ENCODE measurements at regions not wholly inside any gene's neighbourhood (a gene's known extent, or its start where the extent isn't known, plus 50 kb on each side); places are given as distances from the start of the nearest gene placed in this dataset.

DNA sequence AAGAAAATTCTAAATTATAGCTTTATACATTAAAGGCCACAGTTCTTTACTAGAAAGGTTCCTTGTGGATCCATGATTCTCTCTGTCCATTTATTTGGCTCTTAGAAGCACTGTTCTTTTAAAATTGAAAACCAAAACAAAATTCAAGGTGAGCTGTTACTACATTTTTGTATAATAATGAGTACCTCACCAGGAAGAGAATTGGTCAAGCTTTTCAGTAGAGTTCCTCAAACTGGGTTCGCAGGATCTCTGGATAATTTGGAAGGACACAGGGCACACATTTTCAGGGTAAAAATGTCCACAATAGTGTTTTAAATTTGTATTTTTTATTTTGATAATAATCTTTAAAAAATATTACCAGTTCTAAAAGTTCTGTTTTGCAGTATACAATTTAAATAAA is 93.0 kb downstream of the PPP1R3A start:
- DNase-seq = no peak

GRCh38 chr7:113824117-113824823 is 94.5 kb downstream of the PPP1R3A start:
- DNase-seq = no peak

- DNase-seq = no peak
These were observed 99.3 kb downstream of the PPP1R3A start for GRCh38 chr7:113819474-113819873.

DNA sequence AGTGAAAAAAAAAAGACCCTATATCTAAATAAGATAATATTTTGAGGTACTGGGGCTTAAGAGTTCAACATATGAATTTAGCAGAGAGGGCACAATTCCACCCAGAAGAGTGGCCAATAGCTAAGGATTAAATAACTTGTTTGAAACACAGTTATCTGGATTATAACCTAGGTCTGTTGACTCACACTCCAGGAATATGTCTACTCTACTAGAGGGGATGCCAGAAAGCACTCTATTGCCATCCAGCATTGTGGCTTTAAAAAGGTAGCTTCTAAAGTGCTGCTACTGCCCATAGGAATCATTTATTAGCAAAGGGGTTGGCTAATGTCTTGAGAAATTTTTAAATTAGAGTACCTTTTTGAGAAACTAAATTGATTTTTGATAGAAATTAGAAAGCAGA is 102.2 kb downstream of the PPP1R3A start:
- no peak for DNase-seq

- DNase-seq = no peak
These were observed 105.3 kb downstream of the PPP1R3A start for GRCh38 chr7:113813471-113813870.

DNA sequence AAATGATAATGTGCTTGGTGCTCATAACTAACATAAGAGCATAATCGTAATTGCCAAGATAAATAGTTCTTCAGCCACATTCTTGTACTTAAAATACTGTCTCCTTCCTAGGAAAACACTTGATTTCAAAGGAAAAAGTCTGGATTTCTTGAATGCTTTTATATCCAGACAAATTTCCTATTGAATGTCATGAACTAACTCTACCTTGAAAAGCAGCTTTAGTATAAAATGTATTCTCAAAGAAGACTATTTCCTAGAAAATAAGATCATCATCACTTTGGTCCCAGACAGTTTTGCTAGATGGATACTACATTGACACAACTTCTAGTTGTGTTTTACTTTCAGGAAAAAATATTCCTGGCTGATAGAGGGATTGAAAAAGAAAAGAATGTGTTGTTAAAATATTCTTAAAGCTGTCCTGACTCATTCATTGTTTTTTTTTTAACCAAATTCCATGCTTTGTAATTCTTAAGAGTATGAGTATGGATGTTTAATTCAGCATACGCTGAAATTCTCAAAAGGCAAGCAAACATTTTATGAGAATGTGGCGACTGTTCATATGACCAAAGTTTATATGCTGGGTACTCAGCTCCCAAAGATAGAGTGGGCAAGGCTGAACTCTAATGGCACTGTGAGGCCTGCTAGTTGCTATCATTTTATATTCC is 106.1 kb downstream of the PPP1R3A start:
- no peak for DNase-seq

GRCh38 chr7:113810080-113810744 is 108.6 kb downstream of the PPP1R3A start:
- no peak for DNase-seq

DNA sequence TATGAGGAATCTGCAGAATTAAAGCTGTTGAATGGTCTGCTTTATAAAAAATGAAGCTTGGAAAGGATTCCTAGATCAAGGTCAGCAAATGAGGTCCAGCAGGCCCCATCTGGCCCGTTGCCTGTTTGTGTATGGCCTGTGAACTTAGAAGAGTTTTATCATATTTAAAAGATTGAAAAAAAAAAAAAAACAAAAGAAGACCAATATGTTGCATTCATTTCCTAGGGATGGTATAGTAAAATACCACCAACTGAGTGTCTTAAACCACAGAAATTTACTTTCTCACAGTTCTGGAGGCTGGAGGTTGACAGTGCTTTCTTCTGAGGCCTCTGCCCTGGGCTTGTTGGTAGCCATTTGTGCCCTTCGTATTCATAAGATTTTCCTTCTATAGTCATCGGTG is 109.2 kb downstream of the PPP1R3A start:
- DNase-seq = no peak

- DNase-seq = no peak
These were observed 112.0 kb downstream of the PPP1R3A start for GRCh38 chr7:113806633-113807327.

DNA sequence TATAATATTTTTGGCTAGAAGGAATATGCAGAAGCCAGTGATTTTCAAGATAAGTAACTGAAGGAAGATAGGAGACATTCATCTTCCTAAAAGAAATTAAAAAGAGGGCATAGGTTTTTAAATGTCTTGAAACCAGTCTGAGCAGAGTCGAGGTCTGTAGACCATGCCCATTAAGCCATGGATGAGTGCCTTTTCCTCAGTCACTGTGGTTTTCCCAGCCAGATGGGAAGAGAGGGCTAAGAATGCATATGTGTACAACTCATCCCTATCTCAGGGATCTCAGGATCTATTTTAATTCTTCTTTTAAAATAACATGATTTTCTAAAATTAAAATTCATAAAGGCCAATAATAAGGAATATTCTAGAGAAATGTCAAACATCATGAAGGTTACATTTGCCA is 112.8 kb downstream of the PPP1R3A start:
- DNase-seq = no peak

GRCh38 chr7:113804475-113805095 is 114.2 kb downstream of the PPP1R3A start:
- no peak for DNase-seq

DNA sequence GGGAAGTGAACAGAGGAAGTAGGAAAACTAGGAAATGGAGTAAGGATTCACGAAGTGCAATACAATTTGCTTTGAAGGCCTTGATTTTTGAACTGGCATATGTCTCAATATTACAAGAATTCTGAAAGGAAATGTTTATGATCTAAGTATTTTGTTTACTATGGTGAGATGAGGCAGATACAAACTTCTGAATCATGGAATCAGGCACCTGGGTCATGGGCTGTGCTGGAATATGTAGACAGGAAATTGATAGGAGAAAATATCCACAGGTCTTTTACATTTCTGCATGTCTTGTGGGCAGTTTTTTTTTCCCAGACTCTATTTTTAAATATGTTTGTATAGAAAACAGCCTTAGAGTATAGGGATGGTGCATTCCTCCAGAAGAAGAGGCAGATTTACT is 117.1 kb downstream of the PPP1R3A start:
- DNase-seq = no peak

DNA sequence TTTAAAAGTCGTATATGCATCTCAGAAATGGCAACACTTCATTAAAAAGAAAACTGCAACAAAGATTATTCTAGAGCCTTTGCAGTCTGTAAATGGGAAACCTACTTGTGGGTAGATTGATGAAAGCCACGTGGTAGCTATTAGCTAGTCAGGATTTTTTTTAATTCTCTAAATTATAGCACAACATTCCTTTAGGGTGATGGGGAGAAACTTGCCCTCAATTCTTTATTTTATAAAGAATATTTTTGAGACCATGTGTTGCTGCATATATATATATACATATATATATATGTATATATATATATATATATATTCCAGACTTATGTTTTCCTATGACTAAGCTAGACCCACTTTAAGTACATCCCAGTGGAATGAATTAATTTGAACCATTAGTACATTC is 118.0 kb downstream of the PPP1R3A start:
- no peak for DNase-seq

GRCh38 chr7:113799896-113800295 is 118.9 kb downstream of the PPP1R3A start:
- no peak for DNase-seq

DNA sequence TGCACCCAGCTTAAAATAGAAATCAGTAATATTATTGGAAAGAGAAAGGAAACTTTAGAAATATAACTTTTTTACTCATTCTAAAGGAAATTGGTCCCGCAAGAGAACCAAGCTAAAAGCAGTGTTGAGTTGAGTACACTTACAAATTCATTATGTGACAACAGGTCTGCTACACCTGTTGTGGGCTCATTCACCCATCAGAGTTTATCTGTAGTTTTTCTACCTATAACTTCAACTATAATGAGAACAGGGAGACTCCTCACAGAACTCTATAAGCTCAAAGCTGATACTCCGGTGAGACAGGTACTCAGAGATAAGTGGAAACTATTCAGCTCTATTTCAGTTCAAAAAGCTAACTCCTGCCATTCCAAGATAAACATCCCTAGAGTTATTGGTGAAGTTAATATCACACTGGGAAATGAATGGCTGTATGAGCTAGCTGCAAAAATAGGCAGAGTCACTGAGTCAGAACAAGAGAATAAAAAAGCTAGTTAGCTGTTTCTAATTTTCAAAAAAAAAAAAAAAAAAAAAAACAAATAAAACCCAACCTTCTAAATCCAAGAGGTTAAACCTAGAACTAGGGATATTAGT is 121.3 kb downstream of the PPP1R3A start:
- DNase-seq = no peak

DNA sequence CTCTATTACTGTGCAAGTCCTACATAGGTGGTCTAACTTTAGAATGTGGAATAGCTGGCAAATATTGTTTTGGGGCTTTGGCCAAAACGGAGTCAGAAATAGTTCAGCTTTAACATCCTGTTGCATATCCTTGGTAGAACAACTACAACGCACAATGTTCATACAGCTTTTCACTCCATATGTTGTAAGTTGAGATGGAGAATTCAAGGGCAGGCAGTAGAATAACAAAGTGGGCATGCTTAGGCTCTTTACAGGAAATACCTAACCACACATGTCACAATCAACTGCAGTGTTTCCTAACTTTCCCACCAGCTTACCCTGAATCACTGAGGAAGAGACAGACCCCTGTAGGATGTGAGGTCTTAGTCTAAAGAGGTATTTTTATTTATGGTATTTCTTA is 122.3 kb downstream of the PPP1R3A start:
- DNase-seq = no peak

DNA sequence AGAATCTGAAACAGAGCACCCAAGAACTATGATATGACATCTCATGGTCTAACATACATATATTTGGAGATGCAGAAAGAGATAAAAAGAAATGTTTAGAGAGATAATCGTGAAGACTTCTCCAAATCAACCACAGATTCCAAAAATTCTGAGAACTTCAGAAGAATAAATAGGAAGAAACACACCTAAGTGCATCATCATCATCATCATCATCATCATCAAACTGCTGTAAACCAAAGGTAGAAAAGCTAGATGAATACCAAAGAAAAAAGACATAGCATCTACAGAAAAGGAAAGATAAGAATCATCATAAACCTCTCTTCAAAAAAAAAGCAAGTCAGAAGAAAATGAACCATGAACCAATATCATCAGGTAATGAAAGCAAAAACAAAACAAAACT is 124.2 kb downstream of the PPP1R3A start:
- DNase-seq = no peak

- DNase-seq = no peak
These were observed 125.6 kb downstream of the PPP1R3A start for GRCh38 chr7:113793171-113793570.

GRCh38 chr7:113790025-113790424 is 128.8 kb downstream of the PPP1R3A start:
- no peak for DNase-seq

GRCh38 chr7:113787106-113787505 is 131.7 kb downstream of the PPP1R3A start:
- no peak for DNase-seq

DNA sequence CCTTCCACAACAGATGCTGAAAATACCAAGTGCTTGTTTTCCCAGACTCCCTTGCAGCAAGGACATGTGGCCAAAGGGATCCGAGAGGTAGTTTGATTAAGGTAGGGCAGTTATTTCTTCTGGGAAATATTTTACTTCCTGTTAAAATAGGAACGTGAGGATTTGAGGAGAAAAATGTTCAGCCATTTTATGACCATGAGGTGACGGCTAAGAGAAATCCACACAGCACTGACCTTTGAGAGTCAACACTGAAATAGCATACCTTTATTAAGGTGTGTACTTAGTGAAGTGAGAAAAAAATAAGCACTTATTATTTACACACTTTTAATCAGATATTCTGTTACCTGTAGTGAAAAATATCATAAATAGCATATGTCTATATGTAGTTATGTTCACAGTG is 133.9 kb downstream of the PPP1R3A start:
- no peak for DNase-seq

DNA sequence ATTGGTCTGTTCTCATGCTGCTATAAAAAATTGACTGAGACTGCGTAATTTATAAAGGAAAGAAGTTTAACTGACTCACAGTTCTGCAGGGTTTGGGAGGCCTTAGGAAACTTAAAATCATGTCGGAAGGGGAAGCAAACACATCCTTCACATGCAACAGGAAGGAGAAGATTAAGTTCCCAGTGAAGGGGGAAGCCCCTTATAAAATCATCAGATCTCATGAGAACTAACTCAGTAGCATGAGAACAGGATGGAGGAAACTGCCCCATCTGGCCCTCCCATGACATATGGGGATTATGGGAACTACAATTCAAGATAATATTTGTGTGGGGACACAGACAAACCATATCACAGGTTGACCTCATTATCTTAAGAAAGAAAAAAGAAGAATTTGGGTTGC is 134.5 kb downstream of the PPP1R3A start:
- DNase-seq = no peak

DNA sequence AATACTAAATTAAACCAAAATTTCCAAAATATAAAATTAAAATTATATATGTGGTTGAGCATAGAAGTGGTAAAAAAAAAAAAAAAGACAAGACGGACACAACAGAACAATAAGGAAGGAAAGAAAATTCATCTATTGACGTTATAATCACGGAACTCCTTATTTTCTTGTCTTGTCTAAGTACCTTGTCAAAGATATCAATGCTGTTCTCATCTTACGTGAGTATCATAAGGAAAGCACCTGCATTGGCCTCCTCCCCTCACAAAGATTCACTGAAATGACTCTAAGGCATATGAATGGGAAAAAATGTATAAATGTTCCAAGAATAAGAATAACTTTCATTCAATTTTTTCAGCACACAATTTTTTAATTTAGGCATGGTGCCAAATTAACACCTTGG is 135.4 kb downstream of the PPP1R3A start:
- DNase-seq = no peak

All from CD4-positive, alpha-beta T cell treated with Interleukin-12 subunit alpha and Interleukin-12 subunit beta, for 1 hour (primary cell).